ENCODE measurements at regions not wholly inside any gene's neighbourhood (a gene's known extent, or its start where the extent isn't known, plus 50 kb on each side); places are given as distances from the start of the nearest gene placed in this dataset.

DNA sequence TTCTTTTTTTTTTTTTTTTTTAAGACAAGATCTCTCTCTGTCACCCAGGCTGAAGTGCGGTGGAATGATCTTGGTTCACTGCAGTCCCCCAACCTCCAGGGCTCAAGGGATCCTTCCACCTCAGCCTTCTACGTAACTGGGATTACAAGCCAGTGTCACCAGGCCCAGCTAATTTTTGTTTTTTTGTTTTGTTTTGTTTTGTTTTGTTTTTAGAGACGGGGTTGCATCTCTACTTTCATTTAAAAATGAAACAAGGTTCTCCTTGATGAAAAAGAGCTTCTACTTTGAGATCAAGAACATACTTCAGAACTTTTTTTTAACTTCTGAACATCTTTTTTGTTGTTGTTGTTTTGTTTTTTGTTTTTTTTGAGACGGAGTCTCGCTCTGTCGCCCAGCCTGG is 121.7 kb upstream of the PRB2 start:
- Histone ChIP-seq H3K9me3 (ENCODE audit: control insufficient read depth in 4 of 4, low read length in 3 of 4) (no peaks in the 10 kb centered on the region), H3K9ac (ENCODE audit: low read depth in 1 of 2, low read length in 2 of 2) (no peak overlapping the region), H3K27me3 (ENCODE audit: control insufficient read depth in 4 of 4, insufficient read depth in 4 of 4, low read length in 3 of 4) (no peaks in the 10 kb centered on the region), H3K27ac (ENCODE audit: low read depth in 1 of 2, low read length in 2 of 2) (no peak overlapping the region), H3K4me3 (ENCODE audit: low read depth in 1 of 3, low read length in 3 of 3) (no peak overlapping the region), H3K36me3 (ENCODE audit: control insufficient read depth in 4 of 4, insufficient read depth in 3 of 4, low read depth in 1 of 4, low read length in 3 of 4) (no peaks in the 10 kb centered on the region), H3K4me1 (ENCODE audit: control insufficient read depth in 4 of 4, insufficient read depth in 4 of 4, low read length in 3 of 4) (no peaks in the 10 kb centered on the region)
- TF ChIP-seq HNF4A (conservative IDR thresholded peaks at IDR 0.05): no peak
- no peak for TF ChIP-seq SP1 (IDR thresholded peaks at IDR 0.05)
- TF ChIP-seq TAF1 (conservative IDR thresholded peaks at IDR 0.05): no peak
- TF ChIP-seq NR2F2 (IDR thresholded peaks at IDR 0.05): no peak
- no peak for TF ChIP-seq RAD21 (IDR thresholded peaks at IDR 0.05)
- no peak for TF ChIP-seq GABPA (IDR thresholded peaks at IDR 0.05 in 1 of 2, conservative IDR thresholded peaks at IDR 0.05 in 1 of 2)
- DNase-seq (ENCODE audit: low spot score): no peak
- WGBS: 94% methylated on average over 6 of the region's 6 CpGs

DNA sequence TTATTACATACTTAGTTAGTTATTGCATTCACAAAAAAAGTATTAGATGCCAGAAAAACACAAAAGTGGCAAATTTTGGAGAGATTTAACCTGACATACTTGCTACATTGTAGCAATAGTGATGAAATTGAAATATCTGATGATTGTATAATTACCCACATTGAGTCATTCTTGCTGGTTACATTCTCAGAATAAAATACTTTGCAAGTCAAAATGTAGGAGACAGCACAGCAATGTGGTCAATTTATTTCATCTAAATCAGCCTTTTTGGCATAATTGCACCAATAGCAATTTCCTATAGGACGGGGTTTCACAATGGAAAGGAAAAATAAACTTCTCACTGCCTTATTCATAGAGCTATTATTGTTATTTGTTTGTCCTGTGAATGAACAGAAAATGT is 125.0 kb upstream of the ETV6 start:
- TF ChIP-seq, protein P1, sequence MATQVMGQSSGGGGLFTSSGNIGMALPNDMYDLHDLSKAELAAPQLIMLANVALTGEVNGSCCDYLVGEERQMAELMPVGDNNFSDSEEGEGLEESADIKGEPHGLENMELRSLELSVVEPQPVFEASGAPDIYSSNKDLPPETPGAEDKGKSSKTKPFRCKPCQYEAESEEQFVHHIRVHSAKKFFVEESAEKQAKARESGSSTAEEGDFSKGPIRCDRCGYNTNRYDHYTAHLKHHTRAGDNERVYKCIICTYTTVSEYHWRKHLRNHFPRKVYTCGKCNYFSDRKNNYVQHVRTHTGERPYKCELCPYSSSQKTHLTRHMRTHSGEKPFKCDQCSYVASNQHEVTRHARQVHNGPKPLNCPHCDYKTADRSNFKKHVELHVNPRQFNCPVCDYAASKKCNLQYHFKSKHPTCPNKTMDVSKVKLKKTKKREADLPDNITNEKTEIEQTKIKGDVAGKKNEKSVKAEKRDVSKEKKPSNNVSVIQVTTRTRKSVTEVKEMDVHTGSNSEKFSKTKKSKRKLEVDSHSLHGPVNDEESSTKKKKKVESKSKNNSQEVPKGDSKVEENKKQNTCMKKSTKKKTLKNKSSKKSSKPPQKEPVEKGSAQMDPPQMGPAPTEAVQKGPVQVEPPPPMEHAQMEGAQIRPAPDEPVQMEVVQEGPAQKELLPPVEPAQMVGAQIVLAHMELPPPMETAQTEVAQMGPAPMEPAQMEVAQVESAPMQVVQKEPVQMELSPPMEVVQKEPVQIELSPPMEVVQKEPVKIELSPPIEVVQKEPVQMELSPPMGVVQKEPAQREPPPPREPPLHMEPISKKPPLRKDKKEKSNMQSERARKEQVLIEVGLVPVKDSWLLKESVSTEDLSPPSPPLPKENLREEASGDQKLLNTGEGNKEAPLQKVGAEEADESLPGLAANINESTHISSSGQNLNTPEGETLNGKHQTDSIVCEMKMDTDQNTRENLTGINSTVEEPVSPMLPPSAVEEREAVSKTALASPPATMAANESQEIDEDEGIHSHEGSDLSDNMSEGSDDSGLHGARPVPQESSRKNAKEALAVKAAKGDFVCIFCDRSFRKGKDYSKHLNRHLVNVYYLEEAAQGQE (IDR thresholded peaks at IDR 0.05): no peak
- TF ChIP-seq, protein P2, sequence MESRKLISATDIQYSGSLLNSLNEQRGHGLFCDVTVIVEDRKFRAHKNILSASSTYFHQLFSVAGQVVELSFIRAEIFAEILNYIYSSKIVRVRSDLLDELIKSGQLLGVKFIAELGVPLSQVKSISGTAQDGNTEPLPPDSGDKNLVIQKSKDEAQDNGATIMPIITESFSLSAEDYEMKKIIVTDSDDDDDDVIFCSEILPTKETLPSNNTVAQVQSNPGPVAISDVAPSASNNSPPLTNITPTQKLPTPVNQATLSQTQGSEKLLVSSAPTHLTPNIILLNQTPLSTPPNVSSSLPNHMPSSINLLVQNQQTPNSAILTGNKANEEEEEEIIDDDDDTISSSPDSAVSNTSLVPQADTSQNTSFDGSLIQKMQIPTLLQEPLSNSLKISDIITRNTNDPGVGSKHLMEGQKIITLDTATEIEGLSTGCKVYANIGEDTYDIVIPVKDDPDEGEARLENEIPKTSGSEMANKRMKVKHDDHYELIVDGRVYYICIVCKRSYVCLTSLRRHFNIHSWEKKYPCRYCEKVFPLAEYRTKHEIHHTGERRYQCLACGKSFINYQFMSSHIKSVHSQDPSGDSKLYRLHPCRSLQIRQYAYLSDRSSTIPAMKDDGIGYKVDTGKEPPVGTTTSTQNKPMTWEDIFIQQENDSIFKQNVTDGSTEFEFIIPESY (IDR thresholded peaks at IDR 0.05): no peak
- no peak for TF ChIP-seq YY1 (IDR thresholded peaks at IDR 0.05)
- TF ChIP-seq, protein P3, sequence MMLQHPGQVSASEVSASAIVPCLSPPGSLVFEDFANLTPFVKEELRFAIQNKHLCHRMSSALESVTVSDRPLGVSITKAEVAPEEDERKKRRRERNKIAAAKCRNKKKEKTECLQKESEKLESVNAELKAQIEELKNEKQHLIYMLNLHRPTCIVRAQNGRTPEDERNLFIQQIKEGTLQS (IDR thresholded peaks at IDR 0.05): no peak
- TF ChIP-seq FOXA1 (IDR thresholded peaks at IDR 0.05): no peak
- TF ChIP-seq RXRA (IDR thresholded peaks at IDR 0.05): no peak
- TF ChIP-seq HNF4G (IDR thresholded peaks at IDR 0.05): no peak
- no peak for TF ChIP-seq EGR1 (IDR thresholded peaks at IDR 0.05; ENCODE audit: low read depth in 2 of 2)
- TF ChIP-seq, protein P4, sequence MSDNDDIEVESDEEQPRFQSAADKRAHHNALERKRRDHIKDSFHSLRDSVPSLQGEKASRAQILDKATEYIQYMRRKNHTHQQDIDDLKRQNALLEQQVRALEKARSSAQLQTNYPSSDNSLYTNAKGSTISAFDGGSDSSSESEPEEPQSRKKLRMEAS (IDR thresholded peaks at IDR 0.05): no peak
- no peak for TF ChIP-seq SP1 (IDR thresholded peaks at IDR 0.05)
- no peak for TF ChIP-seq HNF4A (conservative IDR thresholded peaks at IDR 0.05)
- no peak for TF ChIP-seq TAF1 (conservative IDR thresholded peaks at IDR 0.05)
- no peak for TF ChIP-seq JUND (IDR thresholded peaks at IDR 0.05)
- no peak for TF ChIP-seq GABPA (IDR thresholded peaks at IDR 0.05 in 1 of 2, conservative IDR thresholded peaks at IDR 0.05 in 1 of 2)
- TF ChIP-seq FOXA2 (IDR thresholded peaks at IDR 0.05): no peak
- TF ChIP-seq RAD21 (IDR thresholded peaks at IDR 0.05): no peak
- TF ChIP-seq NR2F2 (IDR thresholded peaks at IDR 0.05): no peak
- WGBS: 70% methylated on average over 1 of the region's 1 CpG
- Histone ChIP-seq H3K4me1 (ENCODE audit: control insufficient read depth in 4 of 4, insufficient read depth in 4 of 4, low read length in 3 of 4) (no peaks in the 10 kb centered on the region), H3K27me3 (ENCODE audit: control insufficient read depth in 4 of 4, insufficient read depth in 4 of 4, low read length in 3 of 4) (no peaks in the 10 kb centered on the region), H3K4me3 (ENCODE audit: low read depth in 1 of 3, low read length in 3 of 3) (no peak overlapping the region), H3K9me3 (ENCODE audit: control insufficient read depth in 4 of 4, low read length in 3 of 4) (no peaks in the 10 kb centered on the region), H3K36me3 (ENCODE audit: control insufficient read depth in 4 of 4, insufficient read depth in 3 of 4, low read depth in 1 of 4, low read length in 3 of 4) (no peaks in the 10 kb centered on the region), H3K27ac (ENCODE audit: low read depth in 1 of 2, low read length in 2 of 2) (no peak overlapping the region), H3K9ac (ENCODE audit: low read depth in 1 of 2, low read length in 2 of 2) (no peak overlapping the region)
- no peak for DNase-seq (ENCODE audit: low spot score)
